Mucosa of descending colon (tissue), 3 donors: ENCODE measurements at regions not wholly inside any gene's neighbourhood (a gene's known extent, or its start where the extent isn't known, plus 50 kb on each side); places are given as distances from the start of the nearest gene placed in this dataset.

Experiments
- ATAC-seq: fragments of 200-7000 bp; cut with Tn5 transposase; one replicate; pipeline ENCODE4 v1.9.1; 2020; ENCODE audit warnings: mild to moderate bottlenecking, moderate library complexity
- DNase-seq, 3 donors: peaks; one replicate each; pipeline ENCODE4 v3.0.0-alpha.2; 2020
- H3K36me3 ChIP-seq: fragments of 200-600 bp; one replicate; pipeline ENCODE4 v1.8.0; 2021; ENCODE audit warnings: low read depth, mild to moderate bottlenecking
- H3K4me1 ChIP-seq: fragments of 200-600 bp; one replicate; pipeline ENCODE4 v1.8.0; 2021; ENCODE audit warnings: low read depth, mild to moderate bottlenecking
- H3K4me3 ChIP-seq: fragments of 200-600 bp; one replicate; pipeline ENCODE4 v1.8.0; 2021; ENCODE audit warnings: mild to moderate bottlenecking
- H3K9me3 ChIP-seq: fragments of 200-600 bp; one replicate; pipeline ENCODE4 v1.8.0; 2021; ENCODE audit warnings: mild to moderate bottlenecking
- CTCF ChIP-seq: fragments of 200-600 bp; IDR thresholded peaks from one replicate; pipeline ENCODE4 v1.8.0; 2022; ENCODE audit warnings: antibody characterized with exemption, mild to moderate bottlenecking
- intact Hi-C, 2 donors: fragments of 100-400 bp; cut with DNase I in 1 of 2; cut with micrococcal nuclease in 1 of 2; formaldehyde crosslinking; loops; one replicate each; pipeline versions ENCODE4 v1.11.0 to v1.11.1; 2022; cut with DNase I, micrococcal nuclease
- donor health status: DM: no; HTN: no; CAD: no; lungs with moderate emphysema.
- donor health status: DM: no; HTN: no; CAD: no.
- donor health status: DM: no; HTN: yes; CAD: no.

GRCh38 chr2:217404236-217404760 is 544.4 kb upstream of the TNP1 start:
- DNase-seq (no peak), ATAC-seq (no peak)
- Histone ChIP-seq H3K4me1 (no peaks in the 10 kb centered on the region), H3K4me3 (no peak overlapping the region), H3K36me3 (no peaks in the 10 kb centered on the region), H3K9me3 (no peaks in the 10 kb centered on the region)
- no peak for TF ChIP-seq CTCF
- intact Hi-C loops: no loop called here

DNA sequence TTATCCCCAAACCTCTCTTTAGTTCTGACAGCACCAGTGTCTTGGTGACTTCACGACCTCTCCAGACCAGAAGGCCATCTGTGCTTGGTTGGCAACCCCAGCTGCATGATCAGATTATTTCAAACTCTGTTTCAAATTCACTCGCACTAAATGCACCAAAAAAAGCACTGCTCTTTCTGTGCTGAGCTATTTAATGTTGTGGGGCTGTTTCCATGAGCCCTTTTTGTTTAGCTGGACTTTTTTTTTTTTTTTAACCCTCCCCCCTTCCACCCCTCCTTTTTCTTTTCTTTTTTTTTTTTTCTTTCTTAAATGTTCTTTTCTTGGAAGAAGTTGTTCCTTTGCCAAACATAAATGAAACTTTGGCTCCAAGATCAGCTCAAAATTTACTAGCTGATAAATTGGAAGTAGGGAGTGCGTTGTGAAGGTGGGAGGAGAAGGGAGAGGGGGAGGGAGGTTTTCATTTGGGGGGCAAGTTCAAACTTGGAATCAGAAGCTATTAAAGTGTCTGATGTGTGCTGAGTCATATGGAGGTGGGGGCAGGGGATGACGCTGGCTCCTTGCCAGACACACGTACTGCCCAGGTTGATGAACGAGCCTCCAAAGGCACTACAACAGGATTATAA is 543.0 kb upstream of the TNP1 start:
- ATAC-seq: no peak
- intact Hi-C loops: no loop called here
- TF ChIP-seq CTCF: no peak

GRCh38 chr2:217402144-217402543 is 542.3 kb upstream of the TNP1 start:
- Histone ChIP-seq H3K4me1 (no peaks in the 10 kb centered on the region), H3K4me3 (no peak overlapping the region), H3K36me3 (no peaks in the 10 kb centered on the region), H3K9me3 (no peaks in the 10 kb centered on the region)
- ATAC-seq: no peak
- intact Hi-C loops: no loop called here
- no peak for TF ChIP-seq CTCF
- no peak for DNase-seq

More for the DNA sequence above, 543.0 kb upstream of the TNP1 start:
- Histone ChIP-seq H3K4me1 (no peaks in the 10 kb centered on the region), H3K4me3 (no peak overlapping the region), H3K36me3 (no peaks in the 10 kb centered on the region), H3K9me3 (no peaks in the 10 kb centered on the region)
- no peak for DNase-seq

- intact Hi-C loops: no loop called here
- Histone ChIP-seq H3K9me3 (no peaks in the 10 kb centered on the region), H3K4me1 (no peaks in the 10 kb centered on the region), H3K4me3 (no peak overlapping the region), H3K36me3 (no peaks in the 10 kb centered on the region)
- no peak for DNase-seq
- no peak for TF ChIP-seq CTCF
- no peak for ATAC-seq
These were observed 539.4 kb upstream of the TNP1 start for GRCh38 chr2:217399291-217399690.

- DNase-seq (no peak), ATAC-seq (no peak)
- H3K4me3 ChIP-seq: no peak overlapping the region
- intact Hi-C loops: no loop called here
- TF ChIP-seq CTCF: no peak
- H3K36me3 ChIP-seq: no peaks in the 10 kb centered on the region
- H3K9me3 ChIP-seq: no peaks in the 10 kb centered on the region
- H3K4me1 ChIP-seq: no peaks in the 10 kb centered on the region
These were observed 539.0 kb upstream of the TNP1 start for GRCh38 chr2:217398860-217399259.

GRCh38 chr2:217398101-217398500 is 538.2 kb upstream of the TNP1 start:
- TF ChIP-seq CTCF: no peak
- H3K36me3 ChIP-seq: no peaks in the 10 kb centered on the region
- DNase-seq (no peak), ATAC-seq (no peak)
- H3K4me3 ChIP-seq: no peak overlapping the region
- no peaks in the 10 kb centered on the region for H3K4me1 ChIP-seq
- intact Hi-C loops: no loop called here
- H3K9me3 ChIP-seq: no peaks in the 10 kb centered on the region
